GM10266 (cell line): ENCODE measurements at regions not wholly inside any gene's neighbourhood (a gene's known extent, or its start where the extent isn't known, plus 50 kb on each side); places are given as distances from the start of the nearest gene placed in this dataset.

ENCODE experiments used
- DNase-seq: peaks from one replicate; pipeline ENCODE4 v3.0.0; 2012; ENCODE audit errors: extremely low spot score
- CTCF ChIP-seq: IDR thresholded peaks from 2 replicates; pipeline ENCODE4 v1.5.1; 2012; ENCODE audit warnings: mild to moderate bottlenecking, low read depth; ENCODE audit not compliant: control insufficient read depth, insufficient read depth; ENCODE audit errors: missing control alignments

DNA sequence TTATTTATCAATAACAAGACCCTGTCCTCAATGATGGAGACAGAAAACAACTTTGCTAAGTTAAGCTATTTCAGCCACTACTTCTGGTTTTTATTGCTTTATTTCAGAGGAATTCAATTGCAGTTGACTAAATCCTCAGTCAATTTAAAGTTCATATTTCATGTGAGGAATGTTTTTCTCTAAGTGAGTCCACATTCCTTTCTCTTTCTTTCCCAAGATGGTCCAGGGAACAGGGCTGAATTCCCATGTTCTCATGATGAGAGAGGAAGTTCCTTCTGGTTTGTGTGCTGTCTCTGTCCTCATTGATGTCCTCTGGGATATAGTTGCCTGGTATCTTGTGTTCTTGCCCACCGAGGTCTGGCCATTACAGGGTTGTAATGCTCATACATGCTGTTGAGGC, 117.2 kb downstream of the SLIT2 start:
- no peak for TF ChIP-seq CTCF
- no peak for DNase-seq

DNA sequence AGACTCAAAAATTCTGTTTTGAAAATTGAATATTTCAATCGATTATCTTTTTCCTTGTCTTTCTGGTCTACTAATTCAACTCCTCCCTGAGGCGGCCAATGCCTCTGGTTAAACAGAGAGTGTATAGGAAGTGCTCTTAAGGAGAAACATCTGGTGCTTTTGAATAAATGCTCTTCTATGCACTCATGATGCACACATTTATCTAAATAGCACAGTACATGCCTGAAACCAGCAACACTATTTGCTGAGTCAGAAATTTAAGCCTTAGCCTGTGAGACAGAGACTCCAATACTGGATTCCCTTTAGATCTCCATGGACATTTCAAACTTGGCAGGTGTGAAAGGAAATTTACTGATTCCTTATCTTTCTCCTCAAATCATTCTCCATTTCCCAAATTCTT, 118.6 kb downstream of the SLIT2 start:
- DNase-seq, result no peak
- no peak for TF ChIP-seq CTCF

GRCh38 chr4:20376070-20376469, 124.4 kb downstream of the SLIT2 start:
- DNase-seq, result no peak
- TF ChIP-seq CTCF, result no peak

DNA sequence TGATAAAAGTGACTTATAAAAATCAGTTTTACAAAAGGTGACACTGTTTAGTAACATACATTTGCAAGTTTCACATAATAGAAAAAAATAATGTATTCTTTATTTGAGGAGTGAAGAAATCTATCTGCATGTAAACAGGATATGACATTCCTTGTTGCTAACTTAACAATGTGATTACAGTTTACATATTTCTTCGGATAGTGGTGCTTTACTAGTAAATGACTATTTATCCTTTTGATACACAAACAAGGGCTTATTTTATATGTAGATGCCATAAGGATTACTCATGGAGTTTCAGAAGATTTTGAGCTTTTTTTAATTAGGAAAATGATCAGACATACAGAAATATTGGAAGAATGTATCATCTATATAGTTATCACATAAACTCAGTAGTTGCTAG, 126.5 kb downstream of the SLIT2 start:
- no peak for TF ChIP-seq CTCF
- DNase-seq, result no peak

GRCh38 chr4:20381005-20381404, 129.3 kb downstream of the SLIT2 start:
- DNase-seq, result no peak
- no peak for TF ChIP-seq CTCF

DNA sequence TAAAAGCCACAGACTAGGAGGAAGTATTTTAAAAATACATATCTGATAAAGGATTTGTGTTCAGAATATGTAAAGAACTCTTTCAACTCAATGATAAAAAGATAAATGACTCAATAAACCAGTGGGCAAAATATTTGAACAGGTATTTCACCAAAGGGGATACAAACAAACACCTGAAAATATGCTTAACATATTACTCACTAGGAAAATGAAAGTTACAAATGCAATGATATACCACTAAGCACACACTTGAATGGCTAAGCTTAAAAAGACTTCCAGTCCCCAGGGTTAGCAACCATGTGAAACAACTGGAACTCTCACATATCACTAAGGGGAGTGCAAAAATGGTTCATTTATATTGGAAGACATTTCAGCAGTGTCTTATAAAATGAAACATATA, 131.6 kb downstream of the SLIT2 start:
- TF ChIP-seq CTCF, result no peak
- no peak for DNase-seq

GRCh38 chr4:20383969-20384368, 132.3 kb downstream of the SLIT2 start:
- TF ChIP-seq CTCF, result no peak
- no peak for DNase-seq

GRCh38 chr4:20384456-20384855, 132.8 kb downstream of the SLIT2 start:
- DNase-seq, result no peak

More at GRCh38 chr4:20384456-20384855, 132.8 kb downstream of the SLIT2 start:
- no peak for TF ChIP-seq CTCF
